ENCODE measurements at regions not wholly inside any gene's neighbourhood (a gene's known extent, or its start where the extent isn't known, plus 50 kb on each side); places are given as distances from the start of the nearest gene placed in this dataset.
A peak's percentile ranks its signal among the peaks of the same experiment; 100 is the strongest.

DNA sequence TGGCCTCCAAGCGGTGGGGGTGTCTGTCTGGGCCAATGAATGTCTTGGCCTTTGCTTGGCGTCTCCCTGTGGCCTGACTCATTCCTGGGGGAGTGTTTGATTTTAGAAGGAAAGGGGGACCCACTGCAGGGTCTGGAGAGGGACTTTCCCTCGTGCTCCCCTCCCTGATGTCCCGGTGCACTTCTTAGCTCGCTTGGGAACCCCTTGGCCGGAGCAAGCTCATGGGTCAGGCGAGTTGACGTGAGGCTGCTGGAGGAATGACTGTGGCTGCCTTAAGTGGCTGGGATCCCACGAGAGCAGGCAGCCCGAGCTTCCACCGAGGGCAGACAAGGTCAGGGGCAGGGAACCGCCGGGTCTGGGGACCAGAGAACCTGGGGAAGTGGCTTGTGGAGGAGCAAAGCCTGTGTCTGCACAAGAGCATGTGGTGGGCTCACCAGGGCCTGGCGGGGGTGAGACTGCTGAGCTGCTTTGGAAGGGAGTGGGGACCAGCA lies 218.4 kb upstream of the C14orf180 start:
- Histone ChIP-seq H3K4me1 (ENCODE audit: low read depth) (no peaks in the 10 kb centered on the region), H3K36me3 (ENCODE audit: low read depth) (no peaks in the 10 kb centered on the region), H3K9me3 (no peaks in the 10 kb centered on the region), H3K4me3 (no peak overlapping the region)
- TF ChIP-seq, protein P1, sequence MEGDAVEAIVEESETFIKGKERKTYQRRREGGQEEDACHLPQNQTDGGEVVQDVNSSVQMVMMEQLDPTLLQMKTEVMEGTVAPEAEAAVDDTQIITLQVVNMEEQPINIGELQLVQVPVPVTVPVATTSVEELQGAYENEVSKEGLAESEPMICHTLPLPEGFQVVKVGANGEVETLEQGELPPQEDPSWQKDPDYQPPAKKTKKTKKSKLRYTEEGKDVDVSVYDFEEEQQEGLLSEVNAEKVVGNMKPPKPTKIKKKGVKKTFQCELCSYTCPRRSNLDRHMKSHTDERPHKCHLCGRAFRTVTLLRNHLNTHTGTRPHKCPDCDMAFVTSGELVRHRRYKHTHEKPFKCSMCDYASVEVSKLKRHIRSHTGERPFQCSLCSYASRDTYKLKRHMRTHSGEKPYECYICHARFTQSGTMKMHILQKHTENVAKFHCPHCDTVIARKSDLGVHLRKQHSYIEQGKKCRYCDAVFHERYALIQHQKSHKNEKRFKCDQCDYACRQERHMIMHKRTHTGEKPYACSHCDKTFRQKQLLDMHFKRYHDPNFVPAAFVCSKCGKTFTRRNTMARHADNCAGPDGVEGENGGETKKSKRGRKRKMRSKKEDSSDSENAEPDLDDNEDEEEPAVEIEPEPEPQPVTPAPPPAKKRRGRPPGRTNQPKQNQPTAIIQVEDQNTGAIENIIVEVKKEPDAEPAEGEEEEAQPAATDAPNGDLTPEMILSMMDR (IDR thresholded peaks at IDR 0.05), result no peak
- DNase-seq (peak in 1 of 3 donors; percentile 37), ATAC-seq (no peak)
- intact Hi-C loops (cut with DNase I, micrococcal nuclease), result no loop called here

DNA sequence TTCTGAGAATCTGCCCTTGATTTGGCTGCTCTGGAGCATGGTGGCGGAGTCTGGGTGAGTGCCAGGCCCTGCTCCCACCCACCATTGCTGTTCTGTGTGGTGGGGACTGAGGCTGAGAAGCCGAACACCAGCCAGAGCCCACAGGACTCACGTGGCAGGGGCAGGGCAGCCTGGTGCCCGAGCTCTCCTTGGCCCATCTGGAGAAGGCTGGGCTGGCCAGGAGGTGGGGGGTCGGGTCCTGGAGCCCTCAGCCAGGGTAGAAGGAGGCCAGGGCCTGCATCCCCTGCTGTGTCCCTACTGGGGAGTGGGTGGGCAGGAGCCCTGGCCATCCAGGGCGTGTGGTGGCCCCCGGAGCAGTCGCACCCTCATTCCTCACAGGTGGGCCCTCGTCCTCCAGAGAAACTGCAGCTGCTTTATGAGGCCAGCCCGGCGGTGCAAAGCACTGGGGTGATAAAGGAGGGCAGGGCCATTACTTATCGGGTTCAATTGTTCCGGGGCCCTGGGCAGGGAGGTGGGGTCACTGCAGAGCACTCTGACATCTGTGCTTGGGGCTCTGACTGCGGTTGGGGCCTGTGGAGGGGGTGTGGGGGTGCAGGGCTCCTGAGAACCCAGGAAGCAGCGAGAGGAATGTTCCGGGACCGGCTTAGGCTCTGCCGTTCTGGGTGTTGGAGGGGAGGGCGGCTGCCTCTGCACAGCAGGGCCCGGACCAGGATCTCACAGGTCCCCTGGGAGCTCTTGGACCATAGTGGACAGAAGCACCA lies 217.5 kb upstream of the C14orf180 start:
- H3K36me3 ChIP-seq (ENCODE audit: low read depth), result no peaks in the 10 kb centered on the region
- no peak for ATAC-seq
- peak in 1 of 3 donors; percentile 7 for DNase-seq
- no peaks in the 10 kb centered on the region for H3K4me1 ChIP-seq (ENCODE audit: low read depth)
- intact Hi-C loops (cut with DNase I, micrococcal nuclease), result no loop called here
- TF ChIP-seq, protein P1 (IDR thresholded peaks at IDR 0.05), result no peak
- no peak overlapping the region for H3K4me3 ChIP-seq
- H3K9me3 ChIP-seq, result no peaks in the 10 kb centered on the region

DNA sequence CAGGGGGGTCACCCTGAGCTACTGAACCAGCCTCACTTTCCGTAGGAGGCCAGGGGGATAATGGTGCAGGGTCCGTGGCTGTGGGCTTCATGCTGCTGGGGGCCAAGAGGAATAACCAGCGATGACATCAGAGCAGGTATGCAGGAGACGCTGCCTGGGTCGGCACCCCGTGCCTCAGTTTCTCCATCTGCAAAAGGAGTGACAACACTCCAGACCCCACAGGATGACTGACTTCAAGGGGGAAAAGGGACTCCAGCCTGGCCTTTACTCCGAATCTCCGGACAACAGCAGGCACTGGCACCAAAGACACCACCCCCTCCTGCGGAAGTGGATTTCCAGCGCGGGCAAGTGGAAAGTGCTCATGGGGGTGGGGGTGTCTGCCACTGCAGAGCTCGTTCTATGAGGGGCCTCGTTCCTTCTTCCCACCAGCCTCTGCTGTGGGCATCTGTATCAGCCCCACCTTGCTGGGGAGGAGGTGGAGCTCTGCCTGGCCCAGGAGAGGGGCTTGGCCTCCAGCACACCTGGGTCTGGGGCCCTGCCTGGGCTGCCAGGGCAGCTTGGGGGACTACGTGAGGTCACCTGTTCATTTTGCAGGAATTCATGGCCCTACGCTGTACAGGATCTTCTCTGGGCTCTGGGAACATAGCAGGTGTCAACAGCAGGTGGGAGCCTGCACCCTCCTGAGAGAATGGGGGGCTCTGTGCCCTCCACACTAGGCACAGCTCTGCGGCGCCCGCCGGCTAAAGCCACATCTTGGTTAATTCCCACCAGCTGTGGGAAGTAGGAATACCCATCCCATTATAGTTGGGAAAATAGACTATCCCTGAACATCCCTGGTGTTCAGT lies 216.6 kb upstream of the C14orf180 start:
- no peaks in the 10 kb centered on the region for H3K9me3 ChIP-seq
- DNase-seq (peak in 2 of 3 donors; percentile 6 to 22), ATAC-seq (no peak)
- TF ChIP-seq, protein P1 (IDR thresholded peaks at IDR 0.05), result no peak
- H3K4me1 ChIP-seq (ENCODE audit: low read depth), result no peaks in the 10 kb centered on the region
- H3K4me3 ChIP-seq, result no peak overlapping the region
- no peaks in the 10 kb centered on the region for H3K36me3 ChIP-seq (ENCODE audit: low read depth)
- intact Hi-C loops (cut with DNase I, micrococcal nuclease), result no loop called here

DNA sequence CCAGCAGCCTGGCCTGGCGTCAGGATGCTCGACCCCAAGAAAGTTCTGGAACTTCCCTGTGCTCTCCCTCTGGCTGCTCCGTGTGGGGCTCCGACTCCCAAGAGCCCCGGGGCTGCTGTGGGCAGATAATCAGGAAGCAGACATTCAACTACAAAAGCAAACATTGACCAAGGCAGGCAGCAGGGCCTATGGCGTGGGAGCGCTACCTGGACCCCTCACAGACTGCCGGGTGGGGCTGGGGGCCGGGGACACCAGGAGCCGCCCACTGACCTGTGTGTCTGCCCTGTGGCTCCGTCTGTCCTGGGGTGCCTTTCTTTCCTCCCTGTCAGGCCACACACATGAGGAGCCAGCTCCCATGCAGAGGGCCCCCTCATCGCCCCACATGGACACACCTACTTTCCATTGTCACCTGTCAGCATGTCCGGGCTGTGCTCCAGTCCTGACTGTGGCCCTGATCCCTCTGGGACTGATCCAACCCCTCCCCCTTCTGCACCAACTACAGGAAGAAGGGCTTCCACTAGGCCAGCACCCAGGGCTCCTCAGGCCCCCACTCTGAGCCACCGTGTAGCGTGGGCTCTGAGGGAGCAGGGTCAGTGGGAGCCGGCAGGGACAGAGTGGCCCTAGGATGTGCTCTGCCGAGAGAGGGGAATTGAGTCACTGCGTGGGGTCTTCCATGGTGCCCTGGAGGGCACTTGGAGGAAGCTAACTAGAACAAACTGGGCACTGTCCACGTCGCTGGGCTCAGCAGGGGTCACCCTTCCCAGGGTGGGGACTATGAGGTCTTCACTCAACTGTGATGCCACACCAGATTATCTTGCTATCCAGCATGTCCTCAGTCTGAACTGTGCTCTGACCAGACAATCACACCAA lies 215.4 kb upstream of the C14orf180 start:
- TF ChIP-seq, protein P1 (IDR thresholded peaks at IDR 0.05), result no peak
- H3K4me1 ChIP-seq (ENCODE audit: low read depth), result no peaks in the 10 kb centered on the region
- H3K9me3 ChIP-seq, result no peaks in the 10 kb centered on the region
- no peaks in the 10 kb centered on the region for H3K36me3 ChIP-seq (ENCODE audit: low read depth)
- H3K4me3 ChIP-seq, result no peak overlapping the region
- DNase-seq (peak in 2 of 3 donors; percentile 13 to 25), ATAC-seq (no peak)
- intact Hi-C loops (cut with DNase I, micrococcal nuclease), result no loop called here

DNA sequence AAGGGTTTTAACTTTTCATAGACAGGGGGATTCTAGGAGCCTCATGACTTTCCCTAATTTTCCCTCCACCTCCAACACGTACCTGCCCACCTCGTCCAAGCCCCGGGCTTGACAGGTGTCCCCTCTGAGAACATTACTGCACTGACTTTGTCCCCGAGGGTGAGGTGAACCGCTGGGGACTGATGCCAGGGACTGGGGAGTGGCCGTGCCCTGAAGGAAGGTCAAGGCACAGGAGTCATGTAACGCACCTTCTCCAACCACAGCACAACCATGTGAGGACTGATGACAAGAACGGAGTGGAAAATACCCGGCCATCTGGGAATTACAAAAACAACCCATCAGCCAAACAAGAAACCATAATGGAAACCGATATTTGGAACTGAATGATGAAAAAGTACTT lies 214.7 kb upstream of the C14orf180 start:
- Histone ChIP-seq H3K4me3 (no peak overlapping the region), H3K4me1 (ENCODE audit: low read depth) (no peaks in the 10 kb centered on the region), H3K36me3 (ENCODE audit: low read depth) (no peaks in the 10 kb centered on the region), H3K9me3 (no peaks in the 10 kb centered on the region)
- TF ChIP-seq, protein P1 (IDR thresholded peaks at IDR 0.05), result no peak
- ATAC-seq (no peak), DNase-seq (peak in 2 of 3 donors; percentile 7 to 36)
- intact Hi-C loops (cut with DNase I, micrococcal nuclease), result no loop called here

Measured in mucosa of descending colon (tissue), 3 donors.